CD14-positive monocyte (primary cell): ENCODE measurements at regions not wholly inside any gene's neighbourhood (a gene's known extent, or its start where the extent isn't known, plus 50 kb on each side); places are given as distances from the start of the nearest gene placed in this dataset.

Experiments used
- DNase-seq, 3 donors: peaks; one replicate each; pipeline ENCODE4 v3.0.0-alpha.2; 2011 to 2022
- H2AFZ ChIP-seq: 2 replicates; pipeline ENCODE4 v1.6.0; 2012; ENCODE audit warnings: mild to moderate bottlenecking, low read depth, low read length, inconsistent platforms; ENCODE audit not compliant: insufficient read depth, poor library complexity, severe bottlenecking
- H3K27ac ChIP-seq, 2 donors: 1 replicate in 1 of 2; 2 replicates in 1 of 2; pipeline ENCODE4 v1.5.1; 2012 to 2013; ENCODE audit warnings: low read length in 2 of 2, control low read depth in 1 of 2, inconsistent platforms in 1 of 2, low read depth in 1 of 2, mild to moderate bottlenecking in 1 of 2
- H3K27me3 ChIP-seq, 2 donors: one replicate each; pipeline versions ENCODE4 v1.6.0 to v1.6.1; 2011 to 2013; ENCODE audit warnings: low read length in 2 of 2; ENCODE audit not compliant: control insufficient read depth in 2 of 2, insufficient read depth in 2 of 2
- H3K36me3 ChIP-seq, 2 donors: replicated peaks in 1 of 2; 1 replicate in 1 of 2; 2 replicates in 1 of 2; pipeline versions ENCODE4 v1.5.1 to v1.6.1; 2012 to 2013; ENCODE audit warnings: low read length in 2 of 2, control low read depth in 1 of 2, inconsistent platforms in 1 of 2, mild to moderate bottlenecking in 1 of 2; ENCODE audit not compliant: insufficient read depth in 2 of 2, control insufficient read depth in 1 of 2
- H3K4me1 ChIP-seq, 2 donors: 1 replicate in 1 of 2; 2 replicates in 1 of 2; pipeline versions ENCODE4 v1.5.1 to v1.6.1; 2012 to 2013; ENCODE audit warnings: low read length in 2 of 2, control low read depth in 1 of 2, inconsistent platforms in 1 of 2, mild to moderate bottlenecking in 1 of 2, moderate library complexity in 1 of 2; ENCODE audit not compliant: insufficient read depth in 2 of 2, control insufficient read depth in 1 of 2
- H3K4me2 ChIP-seq: replicated peaks from 2 replicates; pipeline ENCODE3; 2012; ENCODE audit warnings: low read length, moderate library complexity, mild to moderate bottlenecking; ENCODE audit not compliant: poor library complexity, severe bottlenecking; ENCODE audit errors: extremely low read depth
- H3K4me3 ChIP-seq, 3 experiments: fragments of 200-600 bp in 1 of 3; sonication (generic) in 1 of 3; replicated peaks in 1 of 3; 1 replicate in 2 of 3; 2 replicates in 1 of 3; pipeline ENCODE4 v1.5.1; 2011 to 2013; ENCODE audit warnings: low read length in 3 of 3, mild to moderate bottlenecking in 3 of 3, control low read depth in 2 of 3, low read depth in 2 of 3, inconsistent platforms in 1 of 3, moderate library complexity in 1 of 3
- H3K79me2 ChIP-seq: 2 replicates; pipeline ENCODE4 v1.6.0; 2012; ENCODE audit warnings: mild to moderate bottlenecking, control low read depth, inconsistent platforms, low read length, moderate library complexity; ENCODE audit not compliant: insufficient read depth
- H3K9ac ChIP-seq: 2 replicates; pipeline ENCODE4 v1.6.0; 2017; ENCODE audit warnings: low read length, mild to moderate bottlenecking; ENCODE audit not compliant: insufficient read depth, poor library complexity, severe bottlenecking
- H3K9me3 ChIP-seq, 2 donors: replicated peaks in 1 of 2; 1 replicate in 1 of 2; 2 replicates in 1 of 2; pipeline versions ENCODE4 v1.5.1 to v1.6.1; 2012 to 2013; ENCODE audit warnings: low read length in 2 of 2, control low read depth in 1 of 2; ENCODE audit not compliant: control insufficient read depth in 1 of 2, insufficient read depth in 1 of 2
- H4K20me1 ChIP-seq: 2 replicates; pipeline ENCODE4 v1.6.0; 2012; ENCODE audit warnings: mild to moderate bottlenecking, low read length, control low read depth, moderate library complexity; ENCODE audit not compliant: insufficient read depth
- H3K27ac Mint-ChIP-seq, 7 donors: one replicate each; pipeline ENCODE4 v1.8.0; 2020; ENCODE audit warnings: mild to moderate bottlenecking in 7 of 7, mixed read lengths in 7 of 7, moderate library complexity in 6 of 7, inconsistent platforms in 2 of 7
- H3K27me3 Mint-ChIP-seq, 3 donors: one replicate each; pipeline ENCODE4 v1.8.0; 2021 to 2022; ENCODE audit warnings: low read depth in 3 of 3, mild to moderate bottlenecking in 3 of 3, mixed read lengths in 3 of 3, moderate library complexity in 3 of 3, inconsistent platforms in 1 of 3
- H3K36me3 Mint-ChIP-seq, 2 donors: one replicate each; pipeline ENCODE4 v1.8.0; 2020; ENCODE audit warnings: mixed read lengths in 2 of 2, inconsistent platforms in 1 of 2, mild to moderate bottlenecking in 1 of 2
- H3K4me1 Mint-ChIP-seq: one replicate; pipeline ENCODE4 v1.8.0; 2020; ENCODE audit warnings: mild to moderate bottlenecking, mixed read lengths
- H3K4me3 Mint-ChIP-seq, 2 donors: one replicate each; pipeline ENCODE4 v1.8.0; 2020; ENCODE audit warnings: mild to moderate bottlenecking in 2 of 2, mixed read lengths in 2 of 2, moderate library complexity in 1 of 2
- H3K9me3 Mint-ChIP-seq, 7 donors: one replicate each; pipeline ENCODE4 v1.8.0; 2020 to 2022; ENCODE audit warnings: mixed read lengths in 7 of 7, mild to moderate bottlenecking in 6 of 7, moderate library complexity in 6 of 7, inconsistent platforms in 2 of 7
- CTCF ChIP-seq: fragments of 200-600 bp; IDR thresholded peaks from one replicate; pipeline ENCODE4 v1.8.0; 2022; ENCODE audit warnings: antibody characterized with exemption, mild to moderate bottlenecking
- WGBS: methylation state at CpG from one replicate; pipeline ENCODE4 v1.1.5; 2013; ENCODE audit warnings: missing lambda C conversion rate; ENCODE audit not compliant: insufficient coverage; 5-methylcytosine and 5-hydroxymethylcytosine counted together
- intact Hi-C, 2 donors: fragments of 100-400 bp; cut with micrococcal nuclease; formaldehyde crosslinking; loops; one replicate each; pipeline versions ENCODE4 v1.15.0 to v1.15.1; 2023

DNA sequence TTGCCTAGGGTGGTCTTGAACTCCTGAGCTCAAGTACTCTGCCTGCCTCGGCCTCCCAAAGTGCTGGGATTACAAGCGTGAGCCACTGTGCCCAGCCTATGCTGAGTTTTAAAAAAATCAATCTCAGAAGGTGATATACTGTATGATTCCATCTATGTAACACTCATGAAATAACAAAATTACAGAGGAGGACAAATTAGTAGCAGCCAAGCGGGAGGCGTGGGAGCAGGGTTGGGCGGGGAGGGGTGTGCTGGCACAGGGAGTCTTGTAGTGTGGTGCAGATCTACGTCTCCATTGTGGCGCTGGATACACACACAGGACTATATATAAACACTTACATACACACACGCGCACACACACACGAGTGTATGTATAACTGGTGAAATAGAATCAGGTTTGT, 80.6 kb upstream of the LINGO1 start:
- Mint-ChIP-seq H3K4me1 (no peaks in the 10 kb centered on the region), H3K9me3 (peaks cover 0 to 2% (median 0%) of the 10 kb centered on the region in 7 donors), H3K4me3 (no peak overlapping the region), H3K36me3 (no peaks in the 10 kb centered on the region), H3K27ac (no peak overlapping the region), H3K27me3 (peaks cover 6 to 8% (median 7%) of the 10 kb centered on the region in 3 donors)
- Histone ChIP-seq H2AFZ (no peak overlapping the region), H3K4me2 (no peak overlapping the region), H3K4me3 (no peak overlapping the region), H4K20me1 (no peaks in the 10 kb centered on the region), H3K9me3 (no peaks in the 10 kb centered on the region), H3K9ac (no peak overlapping the region), H3K4me1 (no peaks in the 10 kb centered on the region), H3K79me2 (no peaks in the 10 kb centered on the region), H3K27ac (no peak overlapping the region), H3K27me3 (no peaks in the 10 kb centered on the region), H3K36me3 (no peaks in the 10 kb centered on the region)
- TF ChIP-seq CTCF: no peak
- intact Hi-C loops: no loop called here
- DNase-seq: no peak
- no CpG with 5 or more reads among the region's 10 CpGs for WGBS

GRCh38 chr15:77712438-77712837, 79.7 kb upstream of the LINGO1 start:
- Histone ChIP-seq H3K27me3 (no peaks in the 10 kb centered on the region), H3K27ac (no peak overlapping the region), H2AFZ (no peak overlapping the region), H3K4me2 (no peak overlapping the region), H3K4me3 (no peak overlapping the region), H3K9ac (no peak overlapping the region), H3K4me1 (no peaks in the 10 kb centered on the region), H3K9me3 (no peaks in the 10 kb centered on the region), H3K36me3 (no peaks in the 10 kb centered on the region), H4K20me1 (no peaks in the 10 kb centered on the region), H3K79me2 (no peaks in the 10 kb centered on the region)
- WGBS: 66% methylated on average over 2 of the region's 4 CpGs
- Mint-ChIP-seq H3K9me3 (peaks cover 0 to 2% (median 0%) of the 10 kb centered on the region in 7 donors), H3K27ac (no peak overlapping the region), H3K27me3 (peaks cover 6 to 10% (median 8%) of the 10 kb centered on the region in 3 donors), H3K4me1 (no peaks in the 10 kb centered on the region), H3K4me3 (no peak overlapping the region), H3K36me3 (no peaks in the 10 kb centered on the region)
- intact Hi-C loops: no loop called here
- no peak for DNase-seq
- no peak for TF ChIP-seq CTCF
